IMR-90 (cell line): ENCODE measurements at regions not wholly inside any gene's neighbourhood (a gene's known extent, or its start where the extent isn't known, plus 50 kb on each side); places are given as distances from the start of the nearest gene placed in this dataset.

Source experiments
- ATAC-seq: fragments of 200-7000 bp; cut with Tn5 transposase; 2 replicates; pipeline ENCODE4 v1.9.1; 2020; ENCODE audit warnings: low read depth, mild to moderate bottlenecking, moderate library complexity
- BruUV-seq: library from RNA; stranded (reverse); fragments of 400-500 nt; replicated peaks from 2 replicates; lab custom pipeline; 2021; lab: Mats Ljungman, UMichigan
- CTCF ChIA-PET: fragments of 300-600 bp; formaldehyde crosslinking; extraction: SDS; loops from one replicate; lab custom pipeline; 2021; ENCODE audit warnings: antibody characterized with exemption; lab: Yijun Ruan, JAX
- POLR2A ChIA-PET: fragments of 300-600 bp; sonication (Branson Sonifier 250); formaldehyde crosslinking; loops from one replicate; lab custom pipeline; 2022; ENCODE audit warnings: antibody characterized with exemption; ENCODE audit not compliant: unreplicated experiment; lab: Charles Lee
- DNase-seq: peaks from one replicate; pipeline ENCODE4 v3.0.0; 2013
- H2AFZ ChIP-seq: replicated peaks from 2 replicates; pipeline ENCODE3; 2013; ENCODE audit warnings: low read length, mild to moderate bottlenecking; ENCODE audit not compliant: poor library complexity
- H2AK5ac ChIP-seq: 2 replicates; pipeline ENCODE4 v1.6.1; 2013; ENCODE audit warnings: low read depth, low read length, inconsistent platforms
- H2AK9ac ChIP-seq: replicated peaks from 2 replicates; pipeline ENCODE3; 2013; ENCODE audit warnings: mild to moderate bottlenecking, low read depth, low read length, moderate library complexity; ENCODE audit not compliant: poor library complexity
- H2BK120ac ChIP-seq: 2 replicates; pipeline ENCODE4 v1.6.1; 2013; ENCODE audit warnings: low read depth, low read length, inconsistent platforms
- H2BK15ac ChIP-seq: 3 replicates; pipeline ENCODE4 v1.6.1; 2013; ENCODE audit warnings: low read depth, low read length, inconsistent platforms
- H2BK20ac ChIP-seq: 2 replicates; pipeline ENCODE4 v1.6.1; 2013; ENCODE audit warnings: low read depth, mild to moderate bottlenecking, inconsistent platforms, low read length, moderate library complexity
- H2BK5ac ChIP-seq: 2 replicates; pipeline ENCODE4 v1.6.1; 2013; ENCODE audit warnings: mild to moderate bottlenecking, low read depth, low read length, inconsistent platforms; ENCODE audit not compliant: poor library complexity, severe bottlenecking
- H3K14ac ChIP-seq: replicated peaks from 2 replicates; pipeline ENCODE4 v1.6.1; 2013; ENCODE audit warnings: low read depth, low read length, inconsistent platforms
- H3K18ac ChIP-seq: 2 replicates; pipeline ENCODE4 v1.6.1; 2013; ENCODE audit warnings: low read depth, low read length, control low read depth
- H3K23ac ChIP-seq: 2 replicates; pipeline ENCODE4 v1.6.1; 2013; ENCODE audit warnings: low read depth, low read length, inconsistent platforms
- H3K27ac ChIP-seq: 2 replicates; pipeline ENCODE4 v1.5.1; 2013; ENCODE audit warnings: mild to moderate bottlenecking, control low read depth, low read length; ENCODE audit not compliant: insufficient read depth
- H3K27me3 ChIP-seq: 2 replicates; pipeline ENCODE4 v1.6.1; 2013; ENCODE audit warnings: low read length; ENCODE audit not compliant: control insufficient read depth, insufficient read depth
- H3K36me3 ChIP-seq: 2 replicates; pipeline ENCODE4 v1.6.1; 2013; ENCODE audit warnings: low read length, mixed read lengths; ENCODE audit not compliant: control insufficient read depth, insufficient read depth
- H3K4ac ChIP-seq: 2 replicates; pipeline ENCODE4 v1.6.1; 2013; ENCODE audit warnings: low read depth, low read length, inconsistent platforms
- H3K4me1 ChIP-seq: 2 replicates; pipeline ENCODE4 v1.6.1; 2013; ENCODE audit warnings: low read length, mixed read lengths; ENCODE audit not compliant: control insufficient read depth, insufficient read depth
- H3K4me2 ChIP-seq: 2 replicates; pipeline ENCODE4 v1.6.1; 2013; ENCODE audit warnings: low read depth, mild to moderate bottlenecking, control low read depth, low read length, moderate library complexity
- H3K4me3 ChIP-seq: 2 replicates; pipeline ENCODE4 v1.5.1; 2013; ENCODE audit warnings: low read depth, mild to moderate bottlenecking, control low read depth, low read length, moderate library complexity; ENCODE audit not compliant: insufficient read depth
- H3K56ac ChIP-seq: 2 replicates; pipeline ENCODE4 v1.6.1; 2013; ENCODE audit warnings: low read length, inconsistent platforms; ENCODE audit not compliant: insufficient read depth; ENCODE audit errors: extremely low read depth
- H3K79me1 ChIP-seq, 2 experiments: 2 replicates each; pipeline ENCODE4 v1.6.1; 2013; ENCODE audit warnings: low read length in 2 of 2, inconsistent platforms in 1 of 2, low read depth in 1 of 2
- H3K9ac ChIP-seq: 2 replicates; pipeline ENCODE4 v1.6.1; 2013; ENCODE audit warnings: low read depth, low read length, control low read depth
- H3K9me1 ChIP-seq: 2 replicates; pipeline ENCODE4 v1.6.1; 2013; ENCODE audit warnings: low read length, inconsistent platforms; ENCODE audit not compliant: insufficient read depth
- H3K9me3 ChIP-seq: 2 replicates; pipeline ENCODE4 v1.6.1; 2013; ENCODE audit warnings: low read length; ENCODE audit not compliant: control insufficient read depth, insufficient read depth
- H4K20me1 ChIP-seq: 2 replicates; pipeline ENCODE4 v1.6.1; 2013; ENCODE audit warnings: low read length, inconsistent platforms; ENCODE audit not compliant: insufficient read depth
- H4K5ac ChIP-seq: 2 replicates; pipeline ENCODE4 v1.6.1; 2013; ENCODE audit warnings: mild to moderate bottlenecking, low read depth, low read length, control low read depth
- H4K8ac ChIP-seq, 2 experiments: 2 replicates each; pipeline ENCODE4 v1.6.1; 2013; ENCODE audit warnings: low read depth in 2 of 2, low read length in 2 of 2, control low read depth in 1 of 2, inconsistent platforms in 1 of 2
- H4K91ac ChIP-seq: 2 replicates; pipeline ENCODE4 v1.6.1; 2013; ENCODE audit warnings: low read depth, low read length, inconsistent platforms; ENCODE audit not compliant: insufficient read depth
- CEBPB ChIP-seq: IDR thresholded peaks from 2 replicates; pipeline ENCODE4 v1.6.1; 2012; ENCODE audit warnings: low read depth, low read length, improper control_type of control experiment
- CHD1 ChIP-seq: IDR thresholded peaks from 2 replicates; pipeline ENCODE4 v1.6.1; 2012; ENCODE audit warnings: low read depth, low read length, improper control_type of control experiment
- FOS ChIP-seq: fragments of 150-350 bp; IDR thresholded peaks from 2 replicates; pipeline ENCODE4 v1.6.1; 2016; ENCODE audit warnings: low read depth, low read length
- MAZ ChIP-seq: IDR thresholded peaks from 2 replicates; pipeline ENCODE4 v1.6.1; 2012; ENCODE audit warnings: low read depth, mild to moderate bottlenecking, low read length, improper control_type of control experiment, moderate library complexity, borderline replicate concordance
- MXI1 ChIP-seq: IDR thresholded peaks from 2 replicates; pipeline ENCODE4 v1.6.1; 2012; ENCODE audit warnings: low read depth, mild to moderate bottlenecking, low read length, moderate library complexity, borderline replicate concordance
- POLR2A ChIP-seq: IDR thresholded peaks from 2 replicates; pipeline ENCODE4 v1.6.1; 2012; ENCODE audit warnings: mild to moderate bottlenecking, low read depth, low read length
- SMC3 ChIP-seq: fragments of 150-350 bp; IDR thresholded peaks from 2 replicates; pipeline ENCODE4 v1.6.1; 2016; ENCODE audit warnings: low read depth, mild to moderate bottlenecking, antibody characterized with exemption, low read length, moderate library complexity
- USF2 ChIP-seq: fragments of 150-350 bp; IDR thresholded peaks from 2 replicates; pipeline ENCODE4 v1.6.1; 2017; ENCODE audit warnings: mild to moderate bottlenecking, antibody characterized with exemption, low read length, low read depth
- WGBS, 2 experiments: methylation state at CpG; one replicate each; pipeline versions ENCODE4 v1.1.5 to v1.1.7; 2013; ENCODE audit warnings: missing lambda C conversion rate in 2 of 2; ENCODE audit not compliant: insufficient read length in 1 of 2; ENCODE audit errors: extremely low coverage in 2 of 2; 5-methylcytosine and 5-hydroxymethylcytosine counted together
- dilution Hi-C: fragments of 300-500 bp; cut with HindIII; formaldehyde crosslinking; loops from one replicate; pipeline ENCODE4 v1.14.3; 2018; ENCODE audit warnings: low sequenced_read_pairs; ENCODE audit not compliant: unreplicated experiment
- in situ Hi-C: fragments of 300-500 bp; cut with MboI; formaldehyde crosslinking; loops from 3 replicates; pipeline ENCODE4 v1.14.3; 2019; ENCODE audit warnings: low sequenced_read_pairs, inconsistent platforms, mixed read lengths
- intact Hi-C: fragments of 100-400 bp; cut with micrococcal nuclease; formaldehyde crosslinking; loops from 2 replicates; pipeline ENCODE4 v1.10.0; 2022

DNA sequence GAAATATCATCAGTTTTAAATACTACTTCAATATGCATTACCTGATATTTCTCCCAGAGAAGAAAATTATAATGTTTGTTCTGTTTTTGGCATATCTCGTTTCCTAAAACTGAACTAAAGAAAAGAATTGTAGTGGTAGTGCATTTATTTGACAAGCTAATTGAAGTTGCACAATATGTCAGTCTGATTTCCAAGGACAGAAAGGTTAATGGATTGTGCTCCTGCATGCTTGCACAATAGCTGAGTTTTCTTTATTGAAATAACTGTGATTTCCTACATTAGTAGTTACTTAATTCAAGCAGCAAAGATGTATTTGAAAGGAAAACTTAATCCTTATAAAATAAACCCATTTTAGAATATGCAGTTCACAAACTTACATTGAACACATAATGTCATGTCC, 2047.7 kb downstream of the NCAM2 start:
- no peak overlapping the region for H3K23ac ChIP-seq
- H2AK5ac ChIP-seq, result no peak overlapping the region
- POLR2A ChIA-PET, result no interaction called here
- no peak overlapping the region for H2BK15ac ChIP-seq
- H3K9me3 ChIP-seq, result peaks cover 6% of the 10 kb centered on the region
- ATAC-seq (no peak), DNase-seq (no peak)
- no peak overlapping the region for H3K18ac ChIP-seq
- H2BK120ac ChIP-seq, result no peak overlapping the region
- H2AFZ ChIP-seq, result no peak overlapping the region
- H3K79me1 ChIP-seq, result no peaks in the 10 kb centered on the region
- no peak overlapping the region for H3K14ac ChIP-seq
- no peak overlapping the region for H3K27ac ChIP-seq
- WGBS, 2 experiments, result no CpG with 5 or more reads among the region's 1 CpG
- no peak overlapping the region for H4K8ac ChIP-seq
- in situ Hi-C loops (no loop called here), dilution Hi-C loops (no loop called here), intact Hi-C loops (no loop called here)
- H3K4ac ChIP-seq, result no peak overlapping the region
- no peaks in the 10 kb centered on the region for H3K9me1 ChIP-seq
- no peak overlapping the region for H2AK9ac ChIP-seq
- H3K27me3 ChIP-seq, result no peaks in the 10 kb centered on the region
- no peak overlapping the region for H3K56ac ChIP-seq
- H3K36me3 ChIP-seq, result no peaks in the 10 kb centered on the region
- H4K91ac ChIP-seq, result no peak overlapping the region
- no TSS peak for BruUV-seq
- CTCF ChIA-PET, result no interaction called here
- no peak overlapping the region for H4K5ac ChIP-seq
- TF ChIP-seq POLR2A, result no peak
- TF ChIP-seq MAZ, result no peak
- TF ChIP-seq MXI1, result no peak
- TF ChIP-seq USF2, result no peak
- no peak for TF ChIP-seq SMC3
- TF ChIP-seq FOS, result no peak
- no peak for TF ChIP-seq CHD1
- TF ChIP-seq CEBPB, result peak; percentile 52; the same call in 1 of the 2 replicates
- no peaks in the 10 kb centered on the region for H3K4me1 ChIP-seq
- no peaks in the 10 kb centered on the region for H4K20me1 ChIP-seq
- no peak overlapping the region for H2BK20ac ChIP-seq
- H3K4me3 ChIP-seq, result no peak overlapping the region
- no peak overlapping the region for H2BK5ac ChIP-seq
- no peak overlapping the region for H3K4me2 ChIP-seq
- H3K9ac ChIP-seq, result no peak overlapping the region
